ENCODE measurements at regions not wholly inside any gene's neighbourhood (a gene's known extent, or its start where the extent isn't known, plus 50 kb on each side); places are given as distances from the start of the nearest gene placed in this dataset.

- H3K4me1 ChIP-seq (ENCODE audit: insufficient read depth, low read length, poor library complexity, severe bottlenecking) = no peaks in the 10 kb centered on the region
- H3K36me3 ChIP-seq (ENCODE audit: insufficient read depth, low read length) = no peaks in the 10 kb centered on the region
- H3K4me2 ChIP-seq (ENCODE audit: low read depth, low read length, poor library complexity, severe bottlenecking) = no peak overlapping the region
- no peak overlapping the region for H3K9ac ChIP-seq (ENCODE audit: low read depth, low read length, poor library complexity, severe bottlenecking)
- no peak overlapping the region for H2AFZ ChIP-seq (ENCODE audit: low read length)
- H3K9me3 ChIP-seq (ENCODE audit: insufficient read depth, low read depth, low read length) = peaks cover 7% of the 10 kb centered on the region; the same call in 1 of the 2 replicates
- H4K20me1 ChIP-seq (ENCODE audit: insufficient read depth, low read length, poor library complexity, severe bottlenecking) = no peaks in the 10 kb centered on the region
- TF ChIP-seq CTCF (conservative IDR thresholded peaks at IDR 0.05; ENCODE audit: low read length) = no peak
- no peak for TF ChIP-seq EZH2phosphoT487 (IDR thresholded peaks at IDR 0.05; ENCODE audit: borderline replicate concordance)
- no peak overlapping the region for H3K4me3 ChIP-seq (ENCODE audit: low read length, poor library complexity, severe bottlenecking)
- no peaks in the 10 kb centered on the region for H3F3A ChIP-seq (ENCODE audit: low read depth)
- no peaks in the 10 kb centered on the region for H3K27me3 ChIP-seq (ENCODE audit: insufficient read depth, low read length, poor library complexity, severe bottlenecking)
- no peaks in the 10 kb centered on the region for H3K9me2 ChIP-seq (replicated peaks; ENCODE audit: low read depth, low read length)
- no peaks in the 10 kb centered on the region for H3K79me2 ChIP-seq (ENCODE audit: insufficient read depth, low read length)
Measured at GRCh38 chr19:28544451-28545261, 668.3 kb downstream of the UQCRFS1 start.

GRCh38 chr19:28543244-28543776, 669.6 kb downstream of the UQCRFS1 start:
- Histone ChIP-seq H3K79me2 (ENCODE audit: insufficient read depth, low read length) (no peaks in the 10 kb centered on the region), H3K27me3 (ENCODE audit: insufficient read depth, low read length, poor library complexity, severe bottlenecking) (no peaks in the 10 kb centered on the region), H3K4me3 (ENCODE audit: low read length, poor library complexity, severe bottlenecking) (no peak overlapping the region), H2AFZ (ENCODE audit: low read length) (no peak overlapping the region), H3K9me3 (ENCODE audit: insufficient read depth, low read depth, low read length) (peaks cover 5% of the 10 kb centered on the region; the same call in 1 of the 2 replicates), H4K20me1 (ENCODE audit: insufficient read depth, low read length, poor library complexity, severe bottlenecking) (no peaks in the 10 kb centered on the region), H3K9ac (ENCODE audit: low read depth, low read length, poor library complexity, severe bottlenecking) (no peak overlapping the region), H3K9me2 (replicated peaks; ENCODE audit: low read depth, low read length) (no peaks in the 10 kb centered on the region), H3K36me3 (ENCODE audit: insufficient read depth, low read length) (no peaks in the 10 kb centered on the region), H3F3A (ENCODE audit: low read depth) (no peaks in the 10 kb centered on the region), H3K4me2 (ENCODE audit: low read depth, low read length, poor library complexity, severe bottlenecking) (no peak overlapping the region), H3K4me1 (ENCODE audit: insufficient read depth, low read length, poor library complexity, severe bottlenecking) (no peaks in the 10 kb centered on the region)
- no peak for TF ChIP-seq CTCF (conservative IDR thresholded peaks at IDR 0.05; ENCODE audit: low read length)
- no peak for TF ChIP-seq EZH2phosphoT487 (IDR thresholded peaks at IDR 0.05; ENCODE audit: borderline replicate concordance)

GRCh38 chr19:28542394-28543243, 670.3 kb downstream of the UQCRFS1 start:
- no peaks in the 10 kb centered on the region for H3K79me2 ChIP-seq (ENCODE audit: insufficient read depth, low read length)
- no peaks in the 10 kb centered on the region for H3K9me2 ChIP-seq (replicated peaks; ENCODE audit: low read depth, low read length)
- no peak overlapping the region for H3K4me3 ChIP-seq (ENCODE audit: low read length, poor library complexity, severe bottlenecking)
- no peaks in the 10 kb centered on the region for H3K36me3 ChIP-seq (ENCODE audit: insufficient read depth, low read length)
- H3K27me3 ChIP-seq (ENCODE audit: insufficient read depth, low read length, poor library complexity, severe bottlenecking) = no peaks in the 10 kb centered on the region
- no peaks in the 10 kb centered on the region for H3F3A ChIP-seq (ENCODE audit: low read depth)
- no peaks in the 10 kb centered on the region for H4K20me1 ChIP-seq (ENCODE audit: insufficient read depth, low read length, poor library complexity, severe bottlenecking)
- TF ChIP-seq EZH2phosphoT487 (IDR thresholded peaks at IDR 0.05; ENCODE audit: borderline replicate concordance) (no peak), CTCF (conservative IDR thresholded peaks at IDR 0.05; ENCODE audit: low read length) (no peak)
- no peak overlapping the region for H3K4me2 ChIP-seq (ENCODE audit: low read depth, low read length, poor library complexity, severe bottlenecking)
- H3K9me3 ChIP-seq (ENCODE audit: insufficient read depth, low read depth, low read length) = peaks cover 5% of the 10 kb centered on the region; the same call in 1 of the 2 replicates
- no peak overlapping the region for H2AFZ ChIP-seq (ENCODE audit: low read length)
- H3K4me1 ChIP-seq (ENCODE audit: insufficient read depth, low read length, poor library complexity, severe bottlenecking) = no peaks in the 10 kb centered on the region
- no peak overlapping the region for H3K9ac ChIP-seq (ENCODE audit: low read depth, low read length, poor library complexity, severe bottlenecking)

Data from Loucy (cell line).